Mucosa of descending colon (tissue), 3 donors: ENCODE measurements at regions not wholly inside any gene's neighbourhood (a gene's known extent, or its start where the extent isn't known, plus 50 kb on each side); places are given as distances from the start of the nearest gene placed in this dataset.

Experiments
- ATAC-seq: fragments of 200-7000 bp; cut with Tn5 transposase; one replicate; pipeline ENCODE4 v1.9.1; 2020; ENCODE audit warnings: mild to moderate bottlenecking, moderate library complexity
- DNase-seq, 3 donors: peaks; one replicate each; pipeline ENCODE4 v3.0.0-alpha.2; 2020
- H3K36me3 ChIP-seq: fragments of 200-600 bp; one replicate; pipeline ENCODE4 v1.8.0; 2021; ENCODE audit warnings: low read depth, mild to moderate bottlenecking
- H3K4me1 ChIP-seq: fragments of 200-600 bp; one replicate; pipeline ENCODE4 v1.8.0; 2021; ENCODE audit warnings: low read depth, mild to moderate bottlenecking
- H3K4me3 ChIP-seq: fragments of 200-600 bp; one replicate; pipeline ENCODE4 v1.8.0; 2021; ENCODE audit warnings: mild to moderate bottlenecking
- H3K9me3 ChIP-seq: fragments of 200-600 bp; one replicate; pipeline ENCODE4 v1.8.0; 2021; ENCODE audit warnings: mild to moderate bottlenecking
- CTCF ChIP-seq: fragments of 200-600 bp; IDR thresholded peaks from one replicate; pipeline ENCODE4 v1.8.0; 2022; ENCODE audit warnings: antibody characterized with exemption, mild to moderate bottlenecking
- intact Hi-C, 2 donors: fragments of 100-400 bp; cut with DNase I in 1 of 2; cut with micrococcal nuclease in 1 of 2; formaldehyde crosslinking; loops; one replicate each; pipeline versions ENCODE4 v1.11.0 to v1.11.1; 2022; cut with DNase I, micrococcal nuclease
- donor health status: DM: no; HTN: no; CAD: no; lungs with moderate emphysema.
- donor health status: DM: no; HTN: no; CAD: no.
- donor health status: DM: no; HTN: yes; CAD: no.

- no peak for ATAC-seq
Observed at GRCh38 chr2:19488009-19488691, 129.7 kb upstream of the OSR1 start.

DNA sequence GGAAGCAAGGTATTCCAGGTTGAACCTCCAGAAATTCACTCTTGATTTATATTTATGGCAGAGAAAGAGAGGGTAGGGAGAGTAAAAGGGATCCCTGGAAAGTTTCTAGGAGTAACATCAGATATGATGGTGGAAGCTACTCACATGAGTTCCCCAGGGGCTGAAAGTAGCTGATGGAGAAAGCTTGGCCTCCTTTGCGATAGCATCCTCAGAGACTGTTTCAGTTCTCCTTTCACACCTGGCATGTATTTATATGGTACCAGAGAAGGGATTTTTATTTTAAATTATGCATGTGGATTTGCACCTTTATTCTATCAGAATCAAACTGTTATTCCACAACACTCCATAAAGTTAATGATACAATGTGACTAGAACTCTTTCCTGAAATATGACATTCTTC, 126.3 kb upstream of the OSR1 start:
- intact Hi-C loops: no loop called here
- no peak for ATAC-seq
- TF ChIP-seq CTCF: no peak
- H3K4me1 ChIP-seq: no peaks in the 10 kb centered on the region
- no peaks in the 10 kb centered on the region for H3K36me3 ChIP-seq
- H3K4me3 ChIP-seq: no peak overlapping the region
- no peaks in the 10 kb centered on the region for H3K9me3 ChIP-seq
- no peak for DNase-seq

More at GRCh38 chr2:19488009-19488691, 129.7 kb upstream of the OSR1 start:
- Histone ChIP-seq H3K4me3 (no peak overlapping the region), H3K36me3 (no peaks in the 10 kb centered on the region), H3K4me1 (no peaks in the 10 kb centered on the region), H3K9me3 (no peaks in the 10 kb centered on the region)
- intact Hi-C loops: no loop called here
- TF ChIP-seq CTCF: no peak
- DNase-seq: no peak

DNA sequence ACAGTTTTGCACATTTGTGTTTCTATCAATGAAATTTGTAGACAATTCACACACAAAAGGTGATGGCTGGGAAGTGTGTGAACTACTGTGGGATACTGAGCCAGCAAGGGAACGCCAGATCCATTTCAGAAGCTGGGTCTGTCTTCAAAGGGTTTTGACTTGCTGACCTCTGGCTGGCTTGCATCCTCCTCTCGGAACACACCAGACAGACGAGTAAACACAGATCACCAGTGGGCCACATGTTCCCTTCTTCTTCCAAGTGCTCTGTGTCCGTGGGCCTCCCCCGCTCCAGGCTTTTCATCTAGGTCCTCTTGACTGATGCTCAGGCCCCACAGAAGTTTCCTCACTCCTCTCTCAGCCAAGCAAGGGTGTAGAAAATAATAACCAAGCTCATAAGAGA, 122.2 kb upstream of the OSR1 start:
- H3K9me3 ChIP-seq: no peaks in the 10 kb centered on the region
- H3K36me3 ChIP-seq: no peaks in the 10 kb centered on the region
- intact Hi-C loops: no loop called here
- H3K4me1 ChIP-seq: no peaks in the 10 kb centered on the region
- no peak for DNase-seq
- TF ChIP-seq CTCF: no peak
- H3K4me3 ChIP-seq: no peak overlapping the region
- no peak for ATAC-seq

DNA sequence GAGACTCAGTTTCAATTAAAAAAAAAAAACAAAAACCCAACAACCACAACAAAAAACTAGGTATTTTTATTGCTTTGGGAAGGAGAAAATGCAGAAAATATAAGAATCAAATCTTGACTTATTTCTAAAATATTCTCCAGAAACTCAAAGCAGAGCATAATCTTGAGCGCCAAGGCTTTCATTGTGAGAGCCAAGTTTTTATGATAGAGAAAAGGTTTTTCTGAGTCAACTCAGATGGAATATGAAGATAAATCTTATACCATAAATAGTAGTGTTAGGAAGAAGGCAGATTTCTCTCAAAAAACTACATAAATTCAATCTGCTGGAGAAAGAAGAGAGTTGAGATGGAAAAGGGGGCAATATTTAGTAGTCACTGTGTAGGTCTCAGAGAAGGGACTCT, 121.2 kb upstream of the OSR1 start:
- DNase-seq: no peak
- Histone ChIP-seq H3K4me1 (no peaks in the 10 kb centered on the region), H3K9me3 (no peaks in the 10 kb centered on the region), H3K4me3 (no peak overlapping the region), H3K36me3 (no peaks in the 10 kb centered on the region)
- ATAC-seq: no peak
- no peak for TF ChIP-seq CTCF
- intact Hi-C loops: no loop called here

DNA sequence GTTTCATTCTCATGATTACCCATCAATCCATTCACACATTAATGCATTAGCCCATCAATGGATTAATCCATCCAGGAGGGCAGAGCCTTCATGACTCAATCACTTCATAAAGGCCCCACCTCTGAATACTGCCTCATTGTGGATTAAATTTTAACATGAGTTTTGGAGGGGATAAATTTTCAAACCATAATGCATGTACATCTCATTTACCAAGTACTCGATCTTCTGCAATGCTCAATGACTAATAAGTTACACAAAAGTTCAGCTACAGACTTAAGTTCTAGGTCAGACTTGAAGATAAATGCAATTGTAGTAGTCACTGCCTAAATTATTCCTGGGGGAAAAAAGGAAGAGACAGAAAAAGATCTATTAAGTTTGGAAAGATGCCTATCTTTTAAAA, 120.0 kb upstream of the OSR1 start:
- H3K9me3 ChIP-seq: no peaks in the 10 kb centered on the region
- no peak for ATAC-seq
- intact Hi-C loops: no loop called here
- H3K4me3 ChIP-seq: no peak overlapping the region
- H3K4me1 ChIP-seq: no peaks in the 10 kb centered on the region
- TF ChIP-seq CTCF: no peak
- H3K36me3 ChIP-seq: no peaks in the 10 kb centered on the region
- no peak for DNase-seq

- ATAC-seq (no peak), DNase-seq (no peak)
- no peak for TF ChIP-seq CTCF
- intact Hi-C loops: no loop called here
- H3K36me3 ChIP-seq: no peaks in the 10 kb centered on the region
- no peak overlapping the region for H3K4me3 ChIP-seq
- no peaks in the 10 kb centered on the region for H3K4me1 ChIP-seq
- H3K9me3 ChIP-seq: no peaks in the 10 kb centered on the region
Observed at GRCh38 chr2:19476327-19476726, 117.9 kb upstream of the OSR1 start.
